ENCODE measurements at regions not wholly inside any gene's neighbourhood (a gene's known extent, or its start where the extent isn't known, plus 50 kb on each side); places are given as distances from the start of the nearest gene placed in this dataset.
"Not testable (repeated sequence)": the region's sequence is repeated elsewhere in the genome, so short reads cannot be mapped to it uniquely, and the experiment has no call there.

GRCh38 chr7:150110882-150111281, 212.3 kb upstream of the LRRC61 start:
- DNase-seq = not testable (repeated sequence)

GRCh38 chr7:150111373-150112139, 211.6 kb upstream of the LRRC61 start:
- not testable (repeated sequence) for DNase-seq

- not testable (repeated sequence) for DNase-seq
Observed at GRCh38 chr7:150113301-150113700, 209.9 kb upstream of the LRRC61 start.

- DNase-seq = not testable (repeated sequence)
Observed at GRCh38 chr7:150114591-150114990, 208.6 kb upstream of the LRRC61 start.

- DNase-seq = not testable (repeated sequence)
Observed at GRCh38 chr7:150119966-150120365, 203.2 kb upstream of the LRRC61 start.

- DNase-seq = peak; percentile 68
Observed at GRCh38 chr7:150125831-150126230, 197.3 kb upstream of the LRRC61 start.

GRCh38 chr7:150134451-150134850, 188.7 kb upstream of the LRRC61 start:
- not testable (repeated sequence) for DNase-seq

DNA sequence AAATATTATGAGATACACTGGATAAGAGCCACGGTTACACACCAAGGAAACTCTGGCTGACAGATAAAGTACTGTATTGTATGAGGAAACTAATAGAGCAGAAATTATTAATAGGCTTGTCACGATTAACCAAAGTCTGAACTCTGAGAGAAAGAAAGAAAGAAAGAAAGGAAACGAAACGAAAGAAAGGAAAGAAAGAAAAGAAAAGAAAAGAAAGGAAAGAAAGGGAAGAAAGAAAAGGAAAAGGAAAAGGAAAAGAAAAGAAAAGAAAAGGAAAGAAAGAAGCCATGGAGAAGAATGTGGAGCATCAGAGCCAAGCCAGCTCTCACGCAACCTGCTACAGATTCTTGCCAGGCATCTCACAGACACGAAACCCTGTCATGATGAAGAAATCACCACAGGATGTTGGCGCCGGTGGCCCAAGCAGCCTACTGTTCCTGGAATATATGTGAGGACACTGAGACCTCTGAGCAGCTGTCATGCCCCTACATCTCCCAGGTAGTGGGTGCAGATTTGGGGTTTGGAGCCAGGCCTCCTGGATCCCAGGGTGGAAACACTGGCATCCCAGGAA, 187.4 kb upstream of the LRRC61 start:
- DNase-seq = not testable (repeated sequence)

DNA sequence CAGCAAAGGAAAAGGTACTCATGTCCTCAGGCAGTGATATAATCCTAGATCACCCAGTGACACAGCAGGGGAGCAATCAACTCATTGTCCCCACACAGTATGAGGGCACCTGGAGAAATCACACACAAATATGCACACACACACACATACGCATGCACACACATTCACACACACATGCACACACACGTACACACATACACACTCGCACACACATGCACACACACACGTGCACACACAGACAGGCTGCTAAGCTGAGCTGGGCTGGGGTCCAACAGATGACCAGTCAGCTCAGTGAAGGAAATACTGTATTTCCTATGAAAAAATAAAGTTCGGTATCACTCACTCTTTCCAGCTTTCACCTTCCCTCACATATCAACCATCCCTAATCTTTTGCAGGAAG, 183.3 kb upstream of the LRRC61 start:
- DNase-seq = not testable (repeated sequence)

- DNase-seq = not testable (repeated sequence)
Observed at GRCh38 chr7:150141525-150142345, 181.4 kb upstream of the LRRC61 start.

DNA sequence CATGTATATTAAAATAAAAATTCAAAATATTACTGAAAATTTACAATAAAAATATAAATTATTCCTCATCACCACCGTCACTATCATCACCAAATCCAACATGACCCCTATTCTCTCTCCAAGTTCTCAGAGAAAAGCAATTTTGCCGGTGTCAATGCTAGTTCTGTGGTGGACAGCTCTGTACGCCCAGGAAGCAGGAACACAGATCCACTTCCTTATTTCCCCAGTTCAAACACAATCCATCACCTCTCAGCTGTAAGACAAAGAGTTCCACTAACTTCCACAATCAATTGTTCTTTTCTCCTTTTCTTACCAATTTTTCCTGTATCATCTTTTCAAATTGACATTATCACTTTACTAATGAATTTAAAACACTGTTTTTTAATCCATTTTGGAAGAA, 177.0 kb upstream of the LRRC61 start:
- DNase-seq = not testable (repeated sequence)

- not testable (repeated sequence) for DNase-seq
Observed at GRCh38 chr7:150147524-150147923, 175.6 kb upstream of the LRRC61 start.

DNA sequence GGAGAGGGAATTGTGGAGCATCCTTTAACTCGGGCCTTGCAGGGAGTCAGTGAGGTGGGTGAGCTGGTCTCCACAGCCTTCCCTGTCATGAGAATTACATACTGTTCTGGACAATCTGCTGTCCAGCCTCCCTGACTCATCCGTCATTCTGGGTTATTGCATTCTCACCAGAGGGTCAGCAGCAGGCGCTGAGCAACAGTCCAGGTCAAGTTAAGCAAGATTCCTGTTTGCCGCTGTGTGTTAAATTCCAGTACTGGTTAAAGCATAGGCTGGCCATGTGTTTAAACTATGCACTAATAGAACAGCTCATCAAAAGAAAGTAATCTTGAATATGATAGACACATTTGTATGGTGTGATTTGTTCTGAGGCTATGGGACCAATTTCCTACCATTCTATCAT, 167.1 kb upstream of the LRRC61 start:
- DNase-seq = not testable (repeated sequence)

DNA sequence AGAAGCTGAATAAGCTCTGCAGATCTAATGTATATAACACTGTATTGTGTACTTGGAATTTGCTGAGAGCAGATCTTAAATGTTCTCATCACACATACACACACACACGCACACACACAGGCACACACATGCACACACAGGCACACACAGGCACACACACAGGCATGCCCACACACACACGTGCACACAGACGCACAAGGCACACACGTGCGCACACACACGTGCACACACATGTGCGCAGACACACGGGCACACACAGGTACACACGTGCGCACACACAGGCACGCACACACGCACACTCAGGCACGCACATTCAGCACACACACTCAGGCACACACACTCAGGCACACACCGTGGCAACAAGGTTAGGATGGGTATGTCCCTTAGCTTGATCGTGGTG, 164.5 kb upstream of the LRRC61 start:
- DNase-seq = not testable (repeated sequence)

DNA sequence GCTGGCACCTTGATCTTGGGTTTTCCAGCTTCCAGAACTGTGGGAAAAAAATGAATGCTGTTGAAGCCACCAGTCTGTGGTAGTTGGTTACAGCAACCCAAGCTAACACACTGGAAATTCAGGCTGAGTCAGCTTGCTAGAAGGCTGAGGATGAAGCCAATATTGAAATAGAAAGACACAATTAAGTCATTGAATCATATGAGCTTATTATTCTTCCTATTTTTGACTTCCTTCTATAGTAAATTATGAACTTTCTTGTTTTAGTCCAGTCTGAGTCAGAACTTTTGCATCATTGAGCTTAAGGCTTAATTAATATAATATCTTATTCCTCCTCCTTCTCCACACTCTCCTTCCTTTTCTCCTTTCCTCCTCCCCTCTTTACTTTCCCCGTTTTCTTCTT, 153.6 kb upstream of the LRRC61 start:
- DNase-seq = not testable (repeated sequence)

GRCh38 chr7:150169943-150170490, 153.1 kb upstream of the LRRC61 start:
- not testable (repeated sequence) for DNase-seq

DNA sequence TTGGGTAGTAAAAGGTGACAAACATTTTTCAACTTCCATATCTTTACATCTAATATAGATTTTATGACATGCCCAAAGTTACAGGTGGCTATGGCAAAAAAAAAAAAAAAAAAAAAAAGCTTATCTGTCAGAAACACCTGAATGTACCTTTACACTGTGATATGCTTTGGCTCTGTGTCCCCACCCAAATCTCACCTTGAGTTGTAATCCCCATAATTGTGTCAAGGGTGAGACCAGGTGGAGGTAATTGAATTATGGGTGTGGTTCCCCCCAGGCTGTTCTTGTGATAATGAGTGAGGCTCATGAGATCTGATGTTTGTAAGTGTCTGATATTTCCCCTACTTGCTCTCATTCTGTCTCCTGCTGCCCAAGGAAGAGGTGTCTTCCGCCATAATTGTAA, 139.6 kb upstream of the LRRC61 start:
- DNase-seq = not testable (repeated sequence)

DNA sequence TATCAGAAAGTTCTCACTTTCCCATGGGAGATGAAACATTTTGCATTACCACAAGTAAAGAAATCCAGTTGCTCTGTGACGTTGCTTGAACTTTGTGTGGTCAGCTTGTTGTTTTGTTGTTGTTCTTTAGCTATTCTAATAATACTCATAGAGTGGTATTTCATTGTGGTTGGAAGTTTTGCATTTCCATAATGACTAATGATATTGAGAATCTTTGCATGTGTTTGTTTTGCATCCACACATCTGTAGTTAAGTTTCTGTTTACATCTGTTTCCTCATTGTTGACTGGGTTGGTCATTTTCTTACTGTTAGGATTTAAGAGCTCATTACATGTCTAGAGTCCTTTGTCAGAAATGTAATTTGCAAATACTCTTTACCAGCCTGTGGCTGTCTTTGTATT, 133.2 kb upstream of the LRRC61 start:
- DNase-seq = peak; percentile 68

DNA sequence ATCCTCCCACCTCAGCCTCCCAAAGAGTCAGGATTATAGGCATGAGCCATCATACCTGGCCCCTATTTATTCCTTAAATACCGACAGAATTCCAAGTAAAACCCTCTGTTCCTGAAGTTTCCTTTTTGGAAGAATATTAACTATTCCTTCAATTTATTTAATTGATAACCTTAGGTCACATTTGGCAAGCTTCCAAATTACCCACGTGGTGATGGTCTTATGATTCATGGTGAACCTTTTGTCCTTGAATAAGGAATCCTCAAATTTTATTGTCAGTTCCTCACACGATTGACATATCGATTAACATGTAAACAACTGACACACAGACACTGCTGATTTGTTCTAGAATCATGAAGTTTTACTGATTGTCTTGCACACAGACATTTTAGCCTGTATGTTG, 130.6 kb upstream of the LRRC61 start:
- not testable (repeated sequence) for DNase-seq

GRCh38 chr7:150193866-150194265, 129.3 kb upstream of the LRRC61 start:
- DNase-seq = not testable (repeated sequence)

Measured in NCI-H526 treated with DMSO at 0.1 percent for 48 hours (cell line).